PFSK-1 (cell line): ENCODE measurements at regions not wholly inside any gene's neighbourhood (a gene's known extent, or its start where the extent isn't known, plus 50 kb on each side); places are given as distances from the start of the nearest gene placed in this dataset.

Experiments used
- FOXP2 ChIP-seq: optimal IDR thresholded peaks from 2 replicates; pipeline ENCODE3; 2011; ENCODE audit warnings: borderline replicate concordance, control low read depth, inconsistent platforms; ENCODE audit not compliant: insufficient read depth; ENCODE audit errors: extremely low read length, extremely low read depth
- POLR2AphosphoS5 ChIP-seq: IDR thresholded peaks from 2 replicates; pipeline ENCODE4 v1.6.1; 2012; ENCODE audit warnings: low read depth, mild to moderate bottlenecking, control low read depth, low read length, moderate library complexity
- SIN3A ChIP-seq: IDR thresholded peaks from 2 replicates; pipeline ENCODE4 v1.6.1; 2012; ENCODE audit warnings: mild to moderate bottlenecking, low read length, moderate library complexity, borderline replicate concordance; ENCODE audit not compliant: insufficient read depth
- TAF1 ChIP-seq: IDR thresholded peaks from 2 replicates; pipeline ENCODE4 v1.6.1; 2012; ENCODE audit warnings: low read length, control low read depth, borderline replicate concordance; ENCODE audit not compliant: insufficient read depth
- TF ChIP-seq, protein P1 (sequence below), 2 experiments: IDR thresholded peaks; 2 replicates each; pipeline versions ENCODE4 v1.6.1 to v1.8.0; 2011 to 2012; ENCODE audit warnings: low read depth in 2 of 2, low read length in 2 of 2, control low read depth in 1 of 2, inconsistent platforms in 1 of 2, mild to moderate bottlenecking in 1 of 2, moderate library complexity in 1 of 2; ENCODE audit not compliant: insufficient read depth in 1 of 2

DNA sequence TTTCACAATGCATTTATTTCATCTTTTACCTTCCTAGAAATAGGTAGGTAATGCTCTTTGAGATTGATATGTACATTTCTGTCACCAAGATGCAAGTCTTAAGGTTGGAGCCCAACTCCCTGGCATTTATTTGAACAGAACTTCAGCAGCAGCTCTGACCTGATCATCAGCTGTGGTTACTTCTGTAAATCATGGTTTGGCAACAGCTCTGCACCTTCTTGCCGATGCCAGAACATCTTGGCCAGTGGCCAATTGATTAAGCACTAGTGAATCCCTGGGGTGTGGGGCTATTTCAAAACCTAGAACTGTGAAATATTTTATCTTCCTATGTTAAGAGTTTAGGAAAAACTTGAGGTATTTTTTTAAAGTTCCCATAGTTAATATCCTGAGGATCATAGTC is 124.8 kb upstream of the NYAP2 start:
- TF ChIP-seq SIN3A (no peak), FOXP2 (no peak), TAF1 (no peak), POLR2AphosphoS5 (no peak)
- TF ChIP-seq, protein P1, sequence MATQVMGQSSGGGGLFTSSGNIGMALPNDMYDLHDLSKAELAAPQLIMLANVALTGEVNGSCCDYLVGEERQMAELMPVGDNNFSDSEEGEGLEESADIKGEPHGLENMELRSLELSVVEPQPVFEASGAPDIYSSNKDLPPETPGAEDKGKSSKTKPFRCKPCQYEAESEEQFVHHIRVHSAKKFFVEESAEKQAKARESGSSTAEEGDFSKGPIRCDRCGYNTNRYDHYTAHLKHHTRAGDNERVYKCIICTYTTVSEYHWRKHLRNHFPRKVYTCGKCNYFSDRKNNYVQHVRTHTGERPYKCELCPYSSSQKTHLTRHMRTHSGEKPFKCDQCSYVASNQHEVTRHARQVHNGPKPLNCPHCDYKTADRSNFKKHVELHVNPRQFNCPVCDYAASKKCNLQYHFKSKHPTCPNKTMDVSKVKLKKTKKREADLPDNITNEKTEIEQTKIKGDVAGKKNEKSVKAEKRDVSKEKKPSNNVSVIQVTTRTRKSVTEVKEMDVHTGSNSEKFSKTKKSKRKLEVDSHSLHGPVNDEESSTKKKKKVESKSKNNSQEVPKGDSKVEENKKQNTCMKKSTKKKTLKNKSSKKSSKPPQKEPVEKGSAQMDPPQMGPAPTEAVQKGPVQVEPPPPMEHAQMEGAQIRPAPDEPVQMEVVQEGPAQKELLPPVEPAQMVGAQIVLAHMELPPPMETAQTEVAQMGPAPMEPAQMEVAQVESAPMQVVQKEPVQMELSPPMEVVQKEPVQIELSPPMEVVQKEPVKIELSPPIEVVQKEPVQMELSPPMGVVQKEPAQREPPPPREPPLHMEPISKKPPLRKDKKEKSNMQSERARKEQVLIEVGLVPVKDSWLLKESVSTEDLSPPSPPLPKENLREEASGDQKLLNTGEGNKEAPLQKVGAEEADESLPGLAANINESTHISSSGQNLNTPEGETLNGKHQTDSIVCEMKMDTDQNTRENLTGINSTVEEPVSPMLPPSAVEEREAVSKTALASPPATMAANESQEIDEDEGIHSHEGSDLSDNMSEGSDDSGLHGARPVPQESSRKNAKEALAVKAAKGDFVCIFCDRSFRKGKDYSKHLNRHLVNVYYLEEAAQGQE (IDR thresholded peaks at IDR 0.05; ENCODE audit: insufficient read depth in 1 of 2, low read depth in 2 of 2, low read length in 2 of 2), result no peak

DNA sequence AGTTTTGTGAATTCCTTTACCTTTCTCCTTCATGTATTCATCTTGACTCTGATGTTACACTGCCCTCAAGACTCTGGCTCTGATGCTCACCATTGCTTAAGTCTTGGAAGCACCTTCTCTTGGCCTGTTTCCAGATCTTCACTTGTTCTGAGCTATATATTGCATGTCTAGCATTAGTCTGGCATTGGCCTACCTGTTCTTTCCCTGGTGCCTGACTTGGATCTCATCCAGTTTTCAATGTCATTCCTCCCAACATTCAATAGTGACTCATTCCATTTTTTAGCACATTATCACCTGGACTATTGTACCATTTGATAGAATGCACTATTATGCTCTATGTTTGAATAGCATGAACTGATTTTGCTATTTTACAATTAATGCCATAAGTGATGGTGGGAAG is 127.3 kb upstream of the NYAP2 start:
- TF ChIP-seq SIN3A (no peak), POLR2AphosphoS5 (no peak), FOXP2 (no peak), TAF1 (no peak)
- TF ChIP-seq, protein P1 (IDR thresholded peaks at IDR 0.05; ENCODE audit: insufficient read depth in 1 of 2, low read depth in 2 of 2, low read length in 2 of 2), result no peak

- no peak for TF ChIP-seq TAF1
- TF ChIP-seq, protein P1 (IDR thresholded peaks at IDR 0.05; ENCODE audit: insufficient read depth in 1 of 2, low read depth in 2 of 2, low read length in 2 of 2), result no peak
- TF ChIP-seq FOXP2, result no peak
- TF ChIP-seq SIN3A, result no peak
- TF ChIP-seq POLR2AphosphoS5, result no peak
These were observed 128.6 kb upstream of the NYAP2 start for GRCh38 chr2:225270861-225271260.

GRCh38 chr2:225270053-225270452 is 129.5 kb upstream of the NYAP2 start:
- TF ChIP-seq TAF1 (no peak), POLR2AphosphoS5 (no peak), SIN3A (no peak), FOXP2 (no peak)
- TF ChIP-seq, protein P1 (IDR thresholded peaks at IDR 0.05; ENCODE audit: insufficient read depth in 1 of 2, low read depth in 2 of 2, low read length in 2 of 2), result no peak

DNA sequence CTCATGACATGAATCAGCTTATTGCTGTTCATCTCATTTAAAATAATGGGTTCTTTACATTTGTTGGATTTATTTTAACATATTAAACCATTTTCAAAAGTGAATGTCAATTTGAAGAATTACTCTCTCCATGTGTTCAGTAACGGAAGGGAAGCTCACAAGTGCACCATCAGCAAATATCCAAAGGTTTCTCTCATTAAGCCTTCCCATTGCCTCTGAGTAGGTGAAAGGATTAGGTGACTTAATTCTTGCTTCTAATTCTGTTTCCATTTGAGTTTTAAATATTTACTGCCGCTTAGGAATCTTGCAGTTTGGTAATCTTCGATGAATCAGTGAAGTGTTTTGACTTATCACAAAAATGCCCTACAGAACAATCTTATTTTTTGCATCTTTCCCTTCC is 145.1 kb upstream of the NYAP2 start:
- TF ChIP-seq SIN3A, result no peak
- no peak for TF ChIP-seq POLR2AphosphoS5
- no peak for TF ChIP-seq TAF1
- TF ChIP-seq FOXP2, result no peak
- TF ChIP-seq, protein P1 (IDR thresholded peaks at IDR 0.05; ENCODE audit: insufficient read depth in 1 of 2, low read depth in 2 of 2, low read length in 2 of 2), result no peak
